ENCODE measurements at regions not wholly inside any gene's neighbourhood (a gene's known extent, or its start where the extent isn't known, plus 50 kb on each side); places are given as distances from the start of the nearest gene placed in this dataset.

DNA sequence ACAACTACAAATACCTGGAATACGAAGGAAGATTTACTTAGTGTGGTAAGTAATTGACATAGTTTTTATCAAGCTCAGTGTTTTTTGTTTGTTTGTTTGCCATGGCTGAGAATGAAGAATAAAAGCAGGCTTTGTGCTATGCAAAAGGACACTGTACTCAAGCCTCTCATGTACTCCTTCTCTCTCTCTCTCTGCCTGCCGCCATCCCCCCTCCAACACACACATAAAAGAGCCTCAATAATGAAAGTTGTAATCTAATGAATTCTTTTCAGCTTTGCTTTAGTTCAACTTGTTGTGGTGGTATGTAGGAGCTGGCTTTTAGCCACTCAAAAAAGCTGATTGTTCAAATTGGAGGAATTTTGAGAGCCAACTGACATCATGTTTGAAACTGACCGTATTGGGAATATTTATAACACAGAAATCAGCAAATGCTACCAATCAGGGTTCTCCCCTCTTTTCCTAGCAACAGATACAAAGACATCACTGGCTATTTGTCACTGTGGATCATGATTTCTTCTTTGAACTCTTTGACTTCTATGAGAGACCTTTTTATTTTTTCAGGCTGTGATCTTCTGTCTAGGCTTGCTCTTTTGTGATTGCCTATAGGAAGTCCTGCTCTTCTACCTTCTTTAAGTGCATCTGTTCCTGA lies 1148.8 kb downstream of the RAPGEF2 start:
- TF ChIP-seq, protein P1, sequence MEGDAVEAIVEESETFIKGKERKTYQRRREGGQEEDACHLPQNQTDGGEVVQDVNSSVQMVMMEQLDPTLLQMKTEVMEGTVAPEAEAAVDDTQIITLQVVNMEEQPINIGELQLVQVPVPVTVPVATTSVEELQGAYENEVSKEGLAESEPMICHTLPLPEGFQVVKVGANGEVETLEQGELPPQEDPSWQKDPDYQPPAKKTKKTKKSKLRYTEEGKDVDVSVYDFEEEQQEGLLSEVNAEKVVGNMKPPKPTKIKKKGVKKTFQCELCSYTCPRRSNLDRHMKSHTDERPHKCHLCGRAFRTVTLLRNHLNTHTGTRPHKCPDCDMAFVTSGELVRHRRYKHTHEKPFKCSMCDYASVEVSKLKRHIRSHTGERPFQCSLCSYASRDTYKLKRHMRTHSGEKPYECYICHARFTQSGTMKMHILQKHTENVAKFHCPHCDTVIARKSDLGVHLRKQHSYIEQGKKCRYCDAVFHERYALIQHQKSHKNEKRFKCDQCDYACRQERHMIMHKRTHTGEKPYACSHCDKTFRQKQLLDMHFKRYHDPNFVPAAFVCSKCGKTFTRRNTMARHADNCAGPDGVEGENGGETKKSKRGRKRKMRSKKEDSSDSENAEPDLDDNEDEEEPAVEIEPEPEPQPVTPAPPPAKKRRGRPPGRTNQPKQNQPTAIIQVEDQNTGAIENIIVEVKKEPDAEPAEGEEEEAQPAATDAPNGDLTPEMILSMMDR (IDR thresholded peaks at IDR 0.05) = no peak
- no peak for TF ChIP-seq POLR2A (IDR thresholded peaks at IDR 0.05)

Measured in sigmoid colon (tissue), 3 donors.